ENCODE measurements at regions not wholly inside any gene's neighbourhood (a gene's known extent, or its start where the extent isn't known, plus 50 kb on each side); places are given as distances from the start of the nearest gene placed in this dataset.

GRCh38 chr13:111658145-111659100, 338.0 kb downstream of the TEX29 start:
- Histone ChIP-seq H3K9me3 (ENCODE audit: control insufficient read depth, low read length) (no peaks in the 10 kb centered on the region), H3K27ac (ENCODE audit: low read depth, low read length, severe bottlenecking) (peak overlapping the region; percentile 72), H3K4me3 (ENCODE audit: extremely low read depth, insufficient read depth, low read length, poor library complexity, severe bottlenecking) (no peak overlapping the region), H3K36me3 (ENCODE audit: control insufficient read depth, insufficient read depth, low read length) (no peaks in the 10 kb centered on the region), H3K4me1 (ENCODE audit: control insufficient read depth, insufficient read depth, low read length, poor library complexity, severe bottlenecking) (peaks cover 13% of the 10 kb centered on the region)
- 55 to 59% methylated on average over 10 to 14 of the region's 16 CpGs for WGBS, 2 experiments (ENCODE audit: insufficient coverage in 2 of 2)

DNA sequence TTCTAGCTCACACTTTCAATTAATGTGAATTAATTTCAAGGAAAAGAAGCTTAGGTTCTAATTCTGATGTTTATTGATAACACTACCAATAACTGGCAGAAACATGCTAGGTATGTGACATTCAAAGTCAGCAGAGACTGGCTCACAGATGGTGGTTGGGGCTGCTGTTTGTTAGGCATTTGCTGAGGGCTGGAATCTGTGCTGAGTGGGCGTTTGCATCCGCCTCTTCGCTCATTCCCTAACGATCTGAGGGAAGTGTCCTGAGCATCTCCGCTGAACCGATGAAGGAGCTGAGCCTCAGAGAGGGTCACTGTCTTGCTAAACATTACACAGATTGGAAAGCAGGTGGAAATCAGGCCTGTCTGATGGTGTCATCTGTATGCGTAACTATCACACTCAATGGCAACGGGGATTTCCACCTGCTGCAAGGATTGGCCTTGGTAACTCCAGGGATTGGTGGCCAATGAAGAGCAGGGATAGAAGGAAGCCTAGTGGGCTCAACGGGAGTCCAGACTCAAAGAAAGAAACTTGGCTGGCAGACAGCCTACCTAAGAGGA, 338.9 kb downstream of the TEX29 start:
- peaks cover 13% of the 10 kb centered on the region for H3K4me1 ChIP-seq (ENCODE audit: control insufficient read depth, insufficient read depth, low read length, poor library complexity, severe bottlenecking)
- WGBS, 2 experiments (ENCODE audit: insufficient coverage in 2 of 2), result 69 to 84% methylated on average over 7 to 9 of the region's 9 CpGs
- H3K36me3 ChIP-seq (ENCODE audit: control insufficient read depth, insufficient read depth, low read length), result no peaks in the 10 kb centered on the region
- peak overlapping the region; percentile 13 for H3K27ac ChIP-seq (ENCODE audit: low read depth, low read length, severe bottlenecking)
- no peak overlapping the region for H3K4me3 ChIP-seq (ENCODE audit: extremely low read depth, insufficient read depth, low read length, poor library complexity, severe bottlenecking)
- H3K9me3 ChIP-seq (ENCODE audit: control insufficient read depth, low read length), result no peaks in the 10 kb centered on the region

GRCh38 chr13:111659842-111660241, 339.4 kb downstream of the TEX29 start:
- WGBS, 2 experiments (ENCODE audit: insufficient coverage in 2 of 2), result 80 to 90% methylated on average over 5 of the region's 7 CpGs
- H3K4me3 ChIP-seq (ENCODE audit: extremely low read depth, insufficient read depth, low read length, poor library complexity, severe bottlenecking), result no peak overlapping the region
- no peak overlapping the region for H3K27ac ChIP-seq (ENCODE audit: low read depth, low read length, severe bottlenecking)
- no peaks in the 10 kb centered on the region for H3K36me3 ChIP-seq (ENCODE audit: control insufficient read depth, insufficient read depth, low read length)
- H3K4me1 ChIP-seq (ENCODE audit: control insufficient read depth, insufficient read depth, low read length, poor library complexity, severe bottlenecking), result peaks cover 13% of the 10 kb centered on the region
- H3K9me3 ChIP-seq (ENCODE audit: control insufficient read depth, low read length), result no peaks in the 10 kb centered on the region

DNA sequence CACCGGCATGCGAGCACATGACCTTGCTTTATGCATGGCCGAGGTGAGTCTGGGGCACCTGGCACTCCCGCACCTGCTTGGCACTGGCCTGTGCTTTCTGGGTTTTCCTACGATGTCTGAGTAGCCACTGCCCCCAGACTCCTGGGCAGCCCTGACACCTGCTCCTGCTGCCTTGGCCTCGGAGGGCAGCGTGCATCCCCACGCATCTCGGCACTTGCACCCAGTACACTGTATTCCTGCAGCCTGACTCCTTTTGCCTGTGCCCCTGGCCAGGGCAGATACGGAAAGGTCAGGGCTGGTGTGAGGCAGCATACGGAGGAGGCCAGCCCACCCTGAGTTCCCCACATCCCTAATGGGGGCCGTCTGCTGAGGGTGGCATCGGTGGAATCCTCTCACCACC, 340.6 kb downstream of the TEX29 start:
- 72 to 87% methylated on average over 5 to 9 of the region's 13 CpGs for WGBS, 2 experiments (ENCODE audit: insufficient coverage in 2 of 2)

DNA sequence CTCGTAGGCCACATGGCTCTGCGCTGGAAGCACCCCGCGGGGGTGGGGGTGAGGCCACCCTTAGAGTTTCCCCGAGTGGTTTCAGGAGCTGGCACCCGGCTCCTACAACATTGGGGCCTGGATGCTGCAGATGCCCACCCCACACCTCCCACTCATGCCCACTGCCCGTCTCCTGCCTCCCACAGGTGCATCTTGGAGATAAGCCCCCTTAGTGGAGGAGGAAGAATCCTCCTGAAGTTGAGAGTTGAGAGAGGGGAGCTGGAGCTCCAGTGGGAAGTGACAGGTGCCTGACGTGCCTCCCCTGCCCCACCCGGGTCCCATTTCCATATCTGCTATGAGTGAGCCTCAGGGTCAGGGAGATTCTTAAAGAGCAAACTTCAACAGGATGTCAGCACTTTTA, 341.3 kb downstream of the TEX29 start:
- Histone ChIP-seq H3K4me1 (ENCODE audit: control insufficient read depth, insufficient read depth, low read length, poor library complexity, severe bottlenecking) (peaks cover 13% of the 10 kb centered on the region), H3K9me3 (ENCODE audit: control insufficient read depth, low read length) (no peaks in the 10 kb centered on the region), H3K4me3 (ENCODE audit: extremely low read depth, insufficient read depth, low read length, poor library complexity, severe bottlenecking) (no peak overlapping the region), H3K36me3 (ENCODE audit: control insufficient read depth, insufficient read depth, low read length) (no peaks in the 10 kb centered on the region), H3K27ac (ENCODE audit: low read depth, low read length, severe bottlenecking) (no peak overlapping the region)
- 89% methylated on average over 6 of the region's 9 CpGs; no CpG with 5 or more reads in 1 of the 2 experiments for WGBS, 2 experiments (ENCODE audit: insufficient coverage in 2 of 2)

More for the DNA sequence above, 340.6 kb downstream of the TEX29 start:
- Histone ChIP-seq H3K4me3 (ENCODE audit: extremely low read depth, insufficient read depth, low read length, poor library complexity, severe bottlenecking) (no peak overlapping the region), H3K4me1 (ENCODE audit: control insufficient read depth, insufficient read depth, low read length, poor library complexity, severe bottlenecking) (peaks cover 13% of the 10 kb centered on the region), H3K27ac (ENCODE audit: low read depth, low read length, severe bottlenecking) (no peak overlapping the region), H3K36me3 (ENCODE audit: control insufficient read depth, insufficient read depth, low read length) (no peaks in the 10 kb centered on the region), H3K9me3 (ENCODE audit: control insufficient read depth, low read length) (no peaks in the 10 kb centered on the region)

DNA sequence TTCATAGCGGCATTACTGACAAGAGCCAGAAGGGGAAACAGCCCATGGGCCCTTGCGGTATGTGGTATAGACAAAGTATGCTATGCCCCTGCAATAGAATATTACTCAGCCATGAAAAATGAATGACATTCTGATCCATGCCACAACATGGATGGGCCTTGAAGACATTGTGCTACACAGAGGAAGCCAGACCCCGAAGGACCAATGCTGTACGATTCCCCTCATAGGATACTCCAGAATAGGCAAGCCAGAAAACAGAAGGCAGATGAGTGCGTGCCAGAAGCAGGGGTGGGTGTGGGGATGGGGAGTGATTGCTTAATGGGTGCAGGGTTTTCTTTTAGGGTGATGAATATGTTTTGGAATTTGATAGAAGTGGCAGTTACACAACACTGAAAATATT, 342.0 kb downstream of the TEX29 start:
- WGBS, 2 experiments (ENCODE audit: insufficient coverage in 2 of 2), result 92 to 94% methylated on average over 2 to 3 of the region's 5 CpGs
- H3K4me3 ChIP-seq (ENCODE audit: extremely low read depth, insufficient read depth, low read length, poor library complexity, severe bottlenecking), result no peak overlapping the region
- H3K9me3 ChIP-seq (ENCODE audit: control insufficient read depth, low read length), result no peaks in the 10 kb centered on the region
- no peak overlapping the region for H3K27ac ChIP-seq (ENCODE audit: low read depth, low read length, severe bottlenecking)
- H3K4me1 ChIP-seq (ENCODE audit: control insufficient read depth, insufficient read depth, low read length, poor library complexity, severe bottlenecking), result peaks cover 13% of the 10 kb centered on the region
- H3K36me3 ChIP-seq (ENCODE audit: control insufficient read depth, insufficient read depth, low read length), result no peaks in the 10 kb centered on the region

GRCh38 chr13:111662895-111663294, 342.5 kb downstream of the TEX29 start:
- Histone ChIP-seq H3K4me1 (ENCODE audit: control insufficient read depth, insufficient read depth, low read length, poor library complexity, severe bottlenecking) (peaks cover 12% of the 10 kb centered on the region), H3K36me3 (ENCODE audit: control insufficient read depth, insufficient read depth, low read length) (no peaks in the 10 kb centered on the region), H3K4me3 (ENCODE audit: extremely low read depth, insufficient read depth, low read length, poor library complexity, severe bottlenecking) (no peak overlapping the region), H3K27ac (ENCODE audit: low read depth, low read length, severe bottlenecking) (no peak overlapping the region), H3K9me3 (ENCODE audit: control insufficient read depth, low read length) (no peaks in the 10 kb centered on the region)
- 90 to 96% methylated on average over 3 of the region's 4 CpGs for WGBS, 2 experiments (ENCODE audit: insufficient coverage in 2 of 2)

DNA sequence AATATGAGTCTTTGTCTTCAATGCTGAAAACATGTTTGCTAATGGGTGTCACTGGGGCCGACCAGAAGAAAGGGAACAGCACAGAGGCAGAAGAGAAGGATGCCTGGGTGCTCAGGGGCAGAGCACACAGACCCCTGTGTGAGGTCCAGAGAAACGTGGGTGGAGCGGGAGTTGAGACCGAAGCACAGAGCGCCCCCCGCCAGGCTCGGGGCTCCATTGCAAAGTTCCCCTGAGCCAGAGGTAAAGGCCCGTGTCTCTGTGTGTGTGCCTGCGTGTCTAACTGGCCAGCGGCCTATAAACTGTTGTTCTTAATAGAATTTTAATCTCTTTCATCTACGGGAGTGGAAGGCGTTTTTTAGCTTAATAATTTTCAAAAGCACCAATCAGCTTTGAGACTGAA, 343.1 kb downstream of the TEX29 start:
- 83 to 85% methylated on average over 10 to 11 of the region's 12 CpGs for WGBS, 2 experiments (ENCODE audit: insufficient coverage in 2 of 2)
- Histone ChIP-seq H3K4me1 (ENCODE audit: control insufficient read depth, insufficient read depth, low read length, poor library complexity, severe bottlenecking) (peaks cover 7% of the 10 kb centered on the region), H3K4me3 (ENCODE audit: extremely low read depth, insufficient read depth, low read length, poor library complexity, severe bottlenecking) (no peak overlapping the region), H3K36me3 (ENCODE audit: control insufficient read depth, insufficient read depth, low read length) (no peaks in the 10 kb centered on the region), H3K9me3 (ENCODE audit: control insufficient read depth, low read length) (no peaks in the 10 kb centered on the region), H3K27ac (ENCODE audit: low read depth, low read length, severe bottlenecking) (no peak overlapping the region)

DNA sequence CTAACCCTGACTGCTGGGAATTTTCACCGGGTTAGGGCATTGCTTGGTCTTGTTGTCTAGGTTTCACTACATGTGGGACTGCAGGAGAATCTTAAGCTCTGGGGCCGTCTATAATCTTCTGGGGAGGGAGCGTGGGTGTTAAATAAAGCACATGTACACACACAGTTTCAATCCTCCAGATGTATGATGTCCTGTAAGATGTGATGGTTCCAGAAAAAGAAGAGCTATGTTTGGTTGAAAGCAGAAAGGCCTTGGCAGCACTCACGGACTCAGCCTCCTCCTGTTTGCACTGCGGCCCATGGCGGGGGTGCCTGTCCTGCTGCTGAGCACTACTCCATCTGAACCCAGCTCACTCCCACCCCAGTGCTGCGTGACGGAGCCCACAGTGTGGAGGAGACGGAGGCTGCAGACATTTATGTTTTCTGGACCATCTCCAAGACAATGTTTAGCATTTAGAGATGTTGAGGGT, 343.5 kb downstream of the TEX29 start:
- H3K27ac ChIP-seq (ENCODE audit: low read depth, low read length, severe bottlenecking), result no peak overlapping the region
- 87 to 96% methylated on average over 5 to 7 of the region's 9 CpGs for whole genome bisulfite sequencing, 2 experiments (ENCODE audit: insufficient coverage in 2 of 2)
- no peaks in the 10 kb centered on the region for H3K36me3 ChIP-seq (ENCODE audit: control insufficient read depth, insufficient read depth, low read length)
- H3K4me3 ChIP-seq (ENCODE audit: extremely low read depth, insufficient read depth, low read length, poor library complexity, severe bottlenecking), result no peak overlapping the region
- peaks cover 3% of the 10 kb centered on the region for H3K4me1 ChIP-seq (ENCODE audit: control insufficient read depth, insufficient read depth, low read length, poor library complexity, severe bottlenecking)
- no peaks in the 10 kb centered on the region for H3K9me3 ChIP-seq (ENCODE audit: control insufficient read depth, low read length)

- WGBS, 2 experiments (ENCODE audit: insufficient coverage in 2 of 2), result 78 to 80% methylated on average over 2 to 4 of the region's 4 CpGs
- Histone ChIP-seq H3K9me3 (ENCODE audit: control insufficient read depth, low read length) (no peaks in the 10 kb centered on the region), H3K4me3 (ENCODE audit: extremely low read depth, insufficient read depth, low read length, poor library complexity, severe bottlenecking) (no peak overlapping the region), H3K27ac (ENCODE audit: low read depth, low read length, severe bottlenecking) (no peak overlapping the region), H3K4me1 (ENCODE audit: control insufficient read depth, insufficient read depth, low read length, poor library complexity, severe bottlenecking) (no peaks in the 10 kb centered on the region), H3K36me3 (ENCODE audit: control insufficient read depth, insufficient read depth, low read length) (no peaks in the 10 kb centered on the region)
Measured at GRCh38 chr13:111664696-111665095, 344.3 kb downstream of the TEX29 start.

DNA sequence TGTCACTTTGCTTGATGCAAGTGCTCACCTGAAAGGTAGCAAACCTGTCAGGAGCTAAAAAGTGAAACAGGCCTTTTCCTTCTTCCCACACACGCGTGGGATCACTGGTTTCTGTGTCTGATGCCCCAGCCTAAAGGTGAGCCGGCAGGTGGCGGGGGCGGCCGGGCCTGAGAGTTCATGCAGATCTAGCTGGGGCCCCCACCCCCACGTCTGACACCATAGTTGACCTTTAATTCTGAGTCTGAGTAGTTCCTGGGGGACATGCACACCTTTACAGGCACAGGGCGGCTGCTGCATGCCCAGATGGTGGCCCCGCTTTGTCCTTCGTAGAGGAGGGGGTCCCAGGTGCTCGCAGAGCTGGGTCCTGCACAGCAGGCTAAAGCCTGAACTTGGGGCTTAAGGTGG, 345.3 kb downstream of the TEX29 start:
- H3K36me3 ChIP-seq (ENCODE audit: control insufficient read depth, insufficient read depth, low read length), result no peaks in the 10 kb centered on the region
- no peaks in the 10 kb centered on the region for H3K4me1 ChIP-seq (ENCODE audit: control insufficient read depth, insufficient read depth, low read length, poor library complexity, severe bottlenecking)
- no peak overlapping the region for H3K4me3 ChIP-seq (ENCODE audit: extremely low read depth, insufficient read depth, low read length, poor library complexity, severe bottlenecking)
- no peak overlapping the region for H3K27ac ChIP-seq (ENCODE audit: low read depth, low read length, severe bottlenecking)
- 86 to 93% methylated on average over 9 to 11 of the region's 11 CpGs for WGBS, 2 experiments (ENCODE audit: insufficient coverage in 2 of 2)
- no peaks in the 10 kb centered on the region for H3K9me3 ChIP-seq (ENCODE audit: control insufficient read depth, low read length)
